H1 (cell line): ENCODE measurements at regions not wholly inside any gene's neighbourhood (a gene's known extent, or its start where the extent isn't known, plus 50 kb on each side); places are given as distances from the start of the nearest gene placed in this dataset.

Experiments used
- CBX8 ChIP-seq: fragments of 300-800, 300-1000 bp; sonication (generic); IDR thresholded peaks from 2 replicates; pipeline ENCODE4 v1.7.1; 2016; ENCODE audit warnings: low read depth, low read length, borderline replicate concordance
- JUND ChIP-seq: IDR thresholded peaks from 2 replicates; pipeline ENCODE4 v1.6.1; 2011; ENCODE audit warnings: mild to moderate bottlenecking, improper control_type of control experiment, low read length
- POLR2A ChIP-seq, 2 experiments: IDR thresholded peaks; 1 replicate in 1 of 2; 2 replicates in 1 of 2; pipeline ENCODE4 v1.6.1; 2011; ENCODE audit warnings: low read depth in 2 of 2, low read length in 2 of 2, mild to moderate bottlenecking in 2 of 2; ENCODE audit errors: control extremely low read depth in 1 of 2
- SP2 ChIP-seq: IDR thresholded peaks from 2 replicates; pipeline ENCODE4 v1.6.1; 2012; ENCODE audit warnings: mild to moderate bottlenecking, low read length, inconsistent platforms

DNA sequence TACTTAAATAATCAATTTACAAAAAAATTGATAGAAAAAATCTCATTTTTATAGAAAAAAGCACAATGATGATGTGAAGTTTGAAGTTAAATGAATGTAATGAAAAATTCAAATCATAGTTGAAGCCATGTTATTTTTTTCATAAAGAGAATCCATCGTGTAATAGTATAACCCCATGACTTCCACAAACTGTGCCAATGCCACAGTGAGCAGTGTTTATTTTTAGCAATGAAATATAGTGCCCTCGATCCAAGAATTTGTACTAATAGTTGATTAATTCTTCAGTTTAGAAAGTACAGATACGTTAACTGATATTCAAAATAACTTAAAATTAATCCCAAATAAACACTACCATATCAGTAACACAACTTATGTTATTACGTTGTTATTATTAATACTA is 225.9 kb downstream of the PTPRC start (continued):
- no peak for TF ChIP-seq CBX8
- TF ChIP-seq JUND = no peak
- TF ChIP-seq POLR2A (IDR thresholded peaks at IDR 0.05; ENCODE audit: control extremely low read depth in 1 of 2, low read depth in 2 of 2, low read length in 2 of 2) = no peak
- TF ChIP-seq SP2 = no peak
